SK-N-MC (cell line): ENCODE measurements at regions not wholly inside any gene's neighbourhood (a gene's known extent, or its start where the extent isn't known, plus 50 kb on each side); places are given as distances from the start of the nearest gene placed in this dataset.

Source experiments
- EZH2 ChIP-seq: fragments of 200-600 bp; sonication (generic); IDR thresholded peaks from one replicate; pipeline ENCODE4 v1.6.1; 2017; ENCODE audit warnings: antibody characterized with exemption
- FOXP2 ChIP-seq: optimal IDR thresholded peaks from 2 replicates; pipeline ENCODE3; 2011; ENCODE audit warnings: mild to moderate bottlenecking, moderate library complexity; ENCODE audit not compliant: insufficient read depth; ENCODE audit errors: extremely low read length, control extremely low read depth
- POLR2AphosphoS5 ChIP-seq: IDR thresholded peaks from 2 replicates; pipeline ENCODE4 v1.6.1; 2012; ENCODE audit warnings: mild to moderate bottlenecking, low read depth, low read length, borderline replicate concordance

GRCh38 chr5:40084614-40085013 is 595.1 kb upstream of the PTGER4 start:
- no peak for TF ChIP-seq POLR2AphosphoS5
- no peak for TF ChIP-seq EZH2
- no peak for TF ChIP-seq FOXP2
